HG02642 (cell line): ENCODE measurements at regions not wholly inside any gene's neighbourhood (a gene's known extent, or its start where the extent isn't known, plus 50 kb on each side); places are given as distances from the start of the nearest gene placed in this dataset.
"Not testable (repeated sequence)": the region's sequence is repeated elsewhere in the genome, so short reads cannot be mapped to it uniquely, and the experiment has no call there.

Experiments
- ATAC-seq: cut with Tn5 transposase; IDR thresholded peaks from one replicate; pipeline ENCODE4 v1.9.1; 2021; ENCODE audit warnings: mild to moderate bottlenecking; ENCODE audit not compliant: unreplicated experiment, poor library complexity

GRCh38 chr12:61290473-61290872, 969.7 kb upstream of the USP15 start:
- ATAC-seq = no peak

- ATAC-seq = no peak
These were observed 968.6 kb upstream of the USP15 start for GRCh38 chr12:61291647-61292046.

GRCh38 chr12:61294011-61294410, 966.2 kb upstream of the USP15 start:
- not testable (repeated sequence) for ATAC-seq

- no peak for ATAC-seq
These were observed 958.4 kb upstream of the USP15 start for GRCh38 chr12:61301817-61302216.

GRCh38 chr12:61302282-61302681, 957.9 kb upstream of the USP15 start:
- ATAC-seq = no peak

- no peak for ATAC-seq
These were observed 952.0 kb upstream of the USP15 start for GRCh38 chr12:61308220-61308619.

- ATAC-seq = no peak
These were observed 948.8 kb upstream of the USP15 start for GRCh38 chr12:61311413-61311812.

- ATAC-seq = no peak
These were observed 911.3 kb upstream of the USP15 start for GRCh38 chr12:61348871-61349270.

- no peak for ATAC-seq
These were observed 905.1 kb upstream of the USP15 start for GRCh38 chr12:61355105-61355504.

GRCh38 chr12:61356485-61356884, 903.7 kb upstream of the USP15 start:
- ATAC-seq = no peak

- no peak for ATAC-seq
These were observed 902.7 kb upstream of the USP15 start for GRCh38 chr12:61357496-61357895.

GRCh38 chr12:61362037-61362436, 898.2 kb upstream of the USP15 start:
- no peak for ATAC-seq

- ATAC-seq = no peak
These were observed 895.2 kb upstream of the USP15 start for GRCh38 chr12:61365001-61365400.

- ATAC-seq = no peak
These were observed 892.9 kb upstream of the USP15 start for GRCh38 chr12:61367281-61367785.

- no peak for ATAC-seq
These were observed 890.8 kb upstream of the USP15 start for GRCh38 chr12:61369241-61369910.

- ATAC-seq = no peak
These were observed 875.7 kb upstream of the USP15 start for GRCh38 chr12:61384511-61384910.

GRCh38 chr12:61385771-61386170, 874.4 kb upstream of the USP15 start:
- ATAC-seq = no peak

GRCh38 chr12:61397668-61398067, 862.5 kb upstream of the USP15 start:
- ATAC-seq = no peak

- no peak for ATAC-seq
These were observed 848.0 kb upstream of the USP15 start for GRCh38 chr12:61412201-61412600.

GRCh38 chr12:61414470-61414869, 845.7 kb upstream of the USP15 start:
- ATAC-seq = no peak

- no peak for ATAC-seq
These were observed 837.4 kb upstream of the USP15 start for GRCh38 chr12:61422786-61423185.

- no peak for ATAC-seq
These were observed 808.1 kb upstream of the USP15 start for GRCh38 chr12:61452076-61452475.
